OCI-LY1 (cell line): ENCODE measurements at regions not wholly inside any gene's neighbourhood (a gene's known extent, or its start where the extent isn't known, plus 50 kb on each side); places are given as distances from the start of the nearest gene placed in this dataset.

Experiments
- H2AFZ ChIP-seq: fragments of 200-600 bp; sonication (generic), shearing (Covaris generic); 2 replicates; pipeline ENCODE4 v1.6.0; 2014; ENCODE audit warnings: antibody characterized with exemption, mild to moderate bottlenecking, low read length
- H3F3A ChIP-seq: fragments of 200-600 bp; sonication (generic), shearing (Covaris generic); 2 replicates; pipeline ENCODE4 v1.6.0; 2014; ENCODE audit warnings: mild to moderate bottlenecking, antibody characterized with exemption, low read length, moderate library complexity; ENCODE audit not compliant: insufficient read depth
- H3K27ac ChIP-seq: fragments of 200-600 bp; sonication (generic); 2 replicates; pipeline ENCODE4 v1.5.1; 2014; ENCODE audit warnings: low read length, mixed run types, mild to moderate bottlenecking, low read depth; ENCODE audit not compliant: poor library complexity, severe bottlenecking
- H3K27me3 ChIP-seq: fragments of 200-600 bp; sonication (generic); 2 replicates; pipeline ENCODE4 v1.6.0; 2014; ENCODE audit warnings: antibody characterized with exemption, mild to moderate bottlenecking, low read length, moderate library complexity; ENCODE audit not compliant: insufficient read depth
- H3K36me3 ChIP-seq: fragments of 200-600 bp; sonication (generic); 2 replicates; pipeline ENCODE4 v1.6.1; 2014; ENCODE audit warnings: mild to moderate bottlenecking, antibody characterized with exemption, low read length, moderate library complexity, mixed read lengths; ENCODE audit not compliant: insufficient read depth
- H3K4me1 ChIP-seq: fragments of 200-600 bp; sonication (generic); 2 replicates; pipeline ENCODE4 v1.5.1; 2014; ENCODE audit warnings: mild to moderate bottlenecking, low read length, moderate library complexity; ENCODE audit not compliant: insufficient read depth, severe bottlenecking
- H3K4me2 ChIP-seq: fragments of 200-600 bp; sonication (generic), shearing (Covaris generic); 2 replicates; pipeline ENCODE4 v1.6.1; 2014; ENCODE audit warnings: low read length
- H3K4me3 ChIP-seq: fragments of 200-600 bp; sonication (generic); 2 replicates; pipeline ENCODE4 v1.5.1; 2014; ENCODE audit warnings: low read length, low read depth, mild to moderate bottlenecking, mixed read lengths; ENCODE audit not compliant: poor library complexity, severe bottlenecking
- H3K79me2 ChIP-seq: fragments of 200-600 bp; shearing (Covaris generic); 2 replicates; pipeline ENCODE4 v1.6.1; 2016; ENCODE audit warnings: mixed run types, low read length, mixed read lengths; ENCODE audit not compliant: insufficient read depth
- H3K9ac ChIP-seq: fragments of 200-600 bp; sonication (generic), shearing (Covaris generic); 2 replicates; pipeline ENCODE4 v1.6.1; 2014; ENCODE audit warnings: mild to moderate bottlenecking, low read length, mixed read lengths
- H3K9me2 ChIP-seq: fragments of 200-600 bp; sonication (generic), shearing (Covaris generic); 2 replicates; pipeline ENCODE4 v1.6.1; 2014; ENCODE audit warnings: low read depth, mild to moderate bottlenecking, low read length, mixed read lengths
- H3K9me3 ChIP-seq: fragments of 200-600 bp; shearing (Covaris generic); 2 replicates; pipeline ENCODE4 v1.6.1; 2014; ENCODE audit warnings: low read length, mixed read lengths
- H4K20me1 ChIP-seq: fragments of 200-600 bp; sonication (generic), shearing (Covaris generic); 2 replicates; pipeline ENCODE4 v1.6.0; 2016; ENCODE audit warnings: mild to moderate bottlenecking, low read length; ENCODE audit not compliant: insufficient read depth
- CTCF ChIP-seq: fragments of 200-600 bp; sonication (generic), shearing (Covaris generic); IDR thresholded peaks from 2 replicates; pipeline ENCODE4 v1.5.1; 2017; ENCODE audit warnings: mild to moderate bottlenecking, antibody characterized with exemption, low read length, moderate library complexity, mixed read lengths
- EZH2 ChIP-seq: fragments of 200-600 bp; sonication (generic), shearing (Covaris generic); IDR thresholded peaks from 2 replicates; pipeline ENCODE4 v1.8.0; 2017; ENCODE audit warnings: borderline replicate concordance, mixed run types, mild to moderate bottlenecking, antibody characterized with exemption, low read length, moderate library complexity, mixed read lengths

- H3K27me3 ChIP-seq, result no peaks in the 10 kb centered on the region
- H3K4me3 ChIP-seq, result no peak overlapping the region
- no peaks in the 10 kb centered on the region for H3K9me3 ChIP-seq
- no peaks in the 10 kb centered on the region for H3K79me2 ChIP-seq
- no peaks in the 10 kb centered on the region for H3F3A ChIP-seq
- no peak overlapping the region for H3K4me2 ChIP-seq
- no peaks in the 10 kb centered on the region for H3K9me2 ChIP-seq
- no peaks in the 10 kb centered on the region for H4K20me1 ChIP-seq
- no peak overlapping the region for H3K9ac ChIP-seq
- no peaks in the 10 kb centered on the region for H3K36me3 ChIP-seq
- no peak overlapping the region for H2AFZ ChIP-seq
- no peaks in the 10 kb centered on the region for H3K4me1 ChIP-seq
- TF ChIP-seq CTCF (no peak), EZH2 (no peak)
- no peak overlapping the region for H3K27ac ChIP-seq
Observed at GRCh38 chr15:57821826-57822225, 115.3 kb downstream of the POLR2M start.

GRCh38 chr15:57823325-57823882 is 116.9 kb downstream of the POLR2M start:
- Histone ChIP-seq H3K4me2 (no peak overlapping the region), H3K27me3 (no peaks in the 10 kb centered on the region), H3K36me3 (no peaks in the 10 kb centered on the region), H3K27ac (no peak overlapping the region), H3K9me3 (no peaks in the 10 kb centered on the region), H3K9me2 (no peaks in the 10 kb centered on the region), H4K20me1 (no peaks in the 10 kb centered on the region), H3K79me2 (no peaks in the 10 kb centered on the region), H2AFZ (no peak overlapping the region), H3K4me1 (no peaks in the 10 kb centered on the region), H3K4me3 (no peak overlapping the region), H3K9ac (no peak overlapping the region), H3F3A (no peaks in the 10 kb centered on the region)
- TF ChIP-seq CTCF, result no peak
- no peak for TF ChIP-seq EZH2

DNA sequence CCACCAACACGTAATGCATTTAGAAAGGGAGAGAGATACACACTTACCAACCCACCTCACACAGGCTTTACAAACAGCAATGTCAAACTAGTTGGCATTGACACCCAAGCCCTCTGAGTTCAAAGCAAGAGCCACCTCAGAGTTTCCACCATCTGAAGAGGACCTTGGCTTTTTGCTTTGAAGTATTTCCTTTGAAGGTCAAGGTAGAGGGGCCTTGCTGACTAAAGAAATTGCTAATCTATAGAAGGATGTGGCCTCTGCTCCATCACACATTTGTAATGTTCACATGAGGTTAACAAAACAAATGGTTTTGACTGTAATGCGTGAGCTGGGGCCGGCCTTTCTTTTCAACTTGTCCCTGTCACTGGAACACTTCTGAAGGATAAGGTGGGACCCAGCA is 117.7 kb downstream of the POLR2M start:
- Histone ChIP-seq H3K27me3 (no peaks in the 10 kb centered on the region), H3F3A (no peaks in the 10 kb centered on the region), H4K20me1 (no peaks in the 10 kb centered on the region), H3K9me3 (no peaks in the 10 kb centered on the region), H3K4me2 (no peak overlapping the region), H3K9ac (no peak overlapping the region), H3K4me1 (no peaks in the 10 kb centered on the region), H3K27ac (no peak overlapping the region), H2AFZ (no peak overlapping the region), H3K79me2 (no peaks in the 10 kb centered on the region), H3K4me3 (no peak overlapping the region), H3K9me2 (no peaks in the 10 kb centered on the region), H3K36me3 (no peaks in the 10 kb centered on the region)
- no peak for TF ChIP-seq EZH2
- TF ChIP-seq CTCF, result no peak
